IMR-90 (cell line): ENCODE measurements at regions not wholly inside any gene's neighbourhood (a gene's known extent, or its start where the extent isn't known, plus 50 kb on each side); places are given as distances from the start of the nearest gene placed in this dataset.

ENCODE experiments used
- ATAC-seq: fragments of 200-7000 bp; cut with Tn5 transposase; 2 replicates; pipeline ENCODE4 v1.9.1; 2020; ENCODE audit warnings: low read depth, mild to moderate bottlenecking, moderate library complexity
- BruUV-seq: library from RNA; stranded (reverse); fragments of 400-500 nt; replicated peaks from 2 replicates; lab custom pipeline; 2021; lab: Mats Ljungman, UMichigan
- CTCF ChIA-PET: fragments of 300-600 bp; formaldehyde crosslinking; extraction: SDS; loops from one replicate; lab custom pipeline; 2021; ENCODE audit warnings: antibody characterized with exemption; lab: Yijun Ruan, JAX
- POLR2A ChIA-PET: fragments of 300-600 bp; sonication (Branson Sonifier 250); formaldehyde crosslinking; loops from one replicate; lab custom pipeline; 2022; ENCODE audit warnings: antibody characterized with exemption; ENCODE audit not compliant: unreplicated experiment; lab: Charles Lee
- DNase-seq: peaks from one replicate; pipeline ENCODE4 v3.0.0; 2013
- H2AFZ ChIP-seq: replicated peaks from 2 replicates; pipeline ENCODE3; 2013; ENCODE audit warnings: low read length, mild to moderate bottlenecking; ENCODE audit not compliant: poor library complexity
- H2AK5ac ChIP-seq: 2 replicates; pipeline ENCODE4 v1.6.1; 2013; ENCODE audit warnings: low read depth, low read length, inconsistent platforms
- H2AK9ac ChIP-seq: replicated peaks from 2 replicates; pipeline ENCODE3; 2013; ENCODE audit warnings: mild to moderate bottlenecking, low read depth, low read length, moderate library complexity; ENCODE audit not compliant: poor library complexity
- H2BK120ac ChIP-seq: 2 replicates; pipeline ENCODE4 v1.6.1; 2013; ENCODE audit warnings: low read depth, low read length, inconsistent platforms
- H2BK15ac ChIP-seq: 3 replicates; pipeline ENCODE4 v1.6.1; 2013; ENCODE audit warnings: low read depth, low read length, inconsistent platforms
- H2BK20ac ChIP-seq: 2 replicates; pipeline ENCODE4 v1.6.1; 2013; ENCODE audit warnings: low read depth, mild to moderate bottlenecking, inconsistent platforms, low read length, moderate library complexity
- H2BK5ac ChIP-seq: 2 replicates; pipeline ENCODE4 v1.6.1; 2013; ENCODE audit warnings: mild to moderate bottlenecking, low read depth, low read length, inconsistent platforms; ENCODE audit not compliant: poor library complexity, severe bottlenecking
- H3K14ac ChIP-seq: replicated peaks from 2 replicates; pipeline ENCODE4 v1.6.1; 2013; ENCODE audit warnings: low read depth, low read length, inconsistent platforms
- H3K18ac ChIP-seq: 2 replicates; pipeline ENCODE4 v1.6.1; 2013; ENCODE audit warnings: low read depth, low read length, control low read depth
- H3K23ac ChIP-seq: 2 replicates; pipeline ENCODE4 v1.6.1; 2013; ENCODE audit warnings: low read depth, low read length, inconsistent platforms
- H3K27ac ChIP-seq: 2 replicates; pipeline ENCODE4 v1.5.1; 2013; ENCODE audit warnings: mild to moderate bottlenecking, control low read depth, low read length; ENCODE audit not compliant: insufficient read depth
- H3K27me3 ChIP-seq: 2 replicates; pipeline ENCODE4 v1.6.1; 2013; ENCODE audit warnings: low read length; ENCODE audit not compliant: control insufficient read depth, insufficient read depth
- H3K36me3 ChIP-seq: 2 replicates; pipeline ENCODE4 v1.6.1; 2013; ENCODE audit warnings: low read length, mixed read lengths; ENCODE audit not compliant: control insufficient read depth, insufficient read depth
- H3K4ac ChIP-seq: 2 replicates; pipeline ENCODE4 v1.6.1; 2013; ENCODE audit warnings: low read depth, low read length, inconsistent platforms
- H3K4me1 ChIP-seq: 2 replicates; pipeline ENCODE4 v1.6.1; 2013; ENCODE audit warnings: low read length, mixed read lengths; ENCODE audit not compliant: control insufficient read depth, insufficient read depth
- H3K4me2 ChIP-seq: 2 replicates; pipeline ENCODE4 v1.6.1; 2013; ENCODE audit warnings: low read depth, mild to moderate bottlenecking, control low read depth, low read length, moderate library complexity
- H3K4me3 ChIP-seq: 2 replicates; pipeline ENCODE4 v1.5.1; 2013; ENCODE audit warnings: low read depth, mild to moderate bottlenecking, control low read depth, low read length, moderate library complexity; ENCODE audit not compliant: insufficient read depth
- H3K56ac ChIP-seq: 2 replicates; pipeline ENCODE4 v1.6.1; 2013; ENCODE audit warnings: low read length, inconsistent platforms; ENCODE audit not compliant: insufficient read depth; ENCODE audit errors: extremely low read depth
- H3K79me1 ChIP-seq, 2 experiments: 2 replicates each; pipeline ENCODE4 v1.6.1; 2013; ENCODE audit warnings: low read length in 2 of 2, inconsistent platforms in 1 of 2, low read depth in 1 of 2
- H3K9ac ChIP-seq: 2 replicates; pipeline ENCODE4 v1.6.1; 2013; ENCODE audit warnings: low read depth, low read length, control low read depth
- H3K9me1 ChIP-seq: 2 replicates; pipeline ENCODE4 v1.6.1; 2013; ENCODE audit warnings: low read length, inconsistent platforms; ENCODE audit not compliant: insufficient read depth
- H3K9me3 ChIP-seq: 2 replicates; pipeline ENCODE4 v1.6.1; 2013; ENCODE audit warnings: low read length; ENCODE audit not compliant: control insufficient read depth, insufficient read depth
- H4K20me1 ChIP-seq: 2 replicates; pipeline ENCODE4 v1.6.1; 2013; ENCODE audit warnings: low read length, inconsistent platforms; ENCODE audit not compliant: insufficient read depth
- H4K5ac ChIP-seq: 2 replicates; pipeline ENCODE4 v1.6.1; 2013; ENCODE audit warnings: mild to moderate bottlenecking, low read depth, low read length, control low read depth
- H4K8ac ChIP-seq, 2 experiments: 2 replicates each; pipeline ENCODE4 v1.6.1; 2013; ENCODE audit warnings: low read depth in 2 of 2, low read length in 2 of 2, control low read depth in 1 of 2, inconsistent platforms in 1 of 2
- H4K91ac ChIP-seq: 2 replicates; pipeline ENCODE4 v1.6.1; 2013; ENCODE audit warnings: low read depth, low read length, inconsistent platforms; ENCODE audit not compliant: insufficient read depth
- BHLHE40 ChIP-seq: fragments of 150-350 bp; IDR thresholded peaks from 2 replicates; pipeline ENCODE4 v1.6.1; 2016; ENCODE audit warnings: mild to moderate bottlenecking, low read depth, low read length
- NFE2L2 ChIP-seq: fragments of 150-350 bp; IDR thresholded peaks from 2 replicates; pipeline ENCODE4 v1.6.1; 2016; ENCODE audit warnings: low read depth, mild to moderate bottlenecking, low read length
- RAD21 ChIP-seq: IDR thresholded peaks from 2 replicates; pipeline ENCODE4 v1.6.1; 2012; ENCODE audit warnings: low read length, improper control_type of control experiment
- RFX5 ChIP-seq: IDR thresholded peaks from 2 replicates; pipeline ENCODE4 v1.8.0; 2012; ENCODE audit warnings: low read depth, mild to moderate bottlenecking, low read length, moderate library complexity
- WGBS, 2 experiments: methylation state at CpG; one replicate each; pipeline versions ENCODE4 v1.1.5 to v1.1.7; 2013; ENCODE audit warnings: missing lambda C conversion rate in 2 of 2; ENCODE audit not compliant: insufficient read length in 1 of 2; ENCODE audit errors: extremely low coverage in 2 of 2; 5-methylcytosine and 5-hydroxymethylcytosine counted together
- dilution Hi-C: fragments of 300-500 bp; cut with HindIII; formaldehyde crosslinking; loops from one replicate; pipeline ENCODE4 v1.14.3; 2018; ENCODE audit warnings: low sequenced_read_pairs; ENCODE audit not compliant: unreplicated experiment
- in situ Hi-C: fragments of 300-500 bp; cut with MboI; formaldehyde crosslinking; loops from 3 replicates; pipeline ENCODE4 v1.14.3; 2019; ENCODE audit warnings: low sequenced_read_pairs, inconsistent platforms, mixed read lengths
- intact Hi-C: fragments of 100-400 bp; cut with micrococcal nuclease; formaldehyde crosslinking; loops from 2 replicates; pipeline ENCODE4 v1.10.0; 2022

DNA sequence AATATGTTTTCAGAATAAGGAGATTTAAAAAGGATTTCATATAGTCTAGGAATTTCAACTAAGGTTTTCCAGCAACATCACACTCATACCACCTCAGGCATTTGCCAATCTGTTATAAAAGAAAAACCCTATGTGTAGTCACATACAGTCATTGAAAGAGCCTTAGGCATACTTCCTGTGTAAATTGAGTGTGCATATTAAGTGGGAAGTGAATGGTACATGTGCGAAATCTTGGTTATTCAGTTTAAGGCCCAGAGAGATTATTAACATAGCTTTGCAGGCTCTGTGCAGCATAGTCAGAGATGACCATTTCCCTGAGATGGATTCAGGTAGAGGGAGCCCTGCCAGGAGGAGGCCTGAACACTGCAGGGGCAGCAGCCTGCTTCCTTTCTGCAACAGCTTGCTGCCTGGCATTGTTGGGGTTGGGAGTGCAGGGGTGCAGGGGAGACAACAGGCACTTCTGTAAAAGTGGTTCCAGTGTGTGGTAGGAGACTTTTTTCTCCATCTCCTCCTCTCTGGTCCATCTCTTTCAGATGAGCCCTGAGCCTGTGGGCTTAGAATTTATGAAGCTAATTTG is 100.1 kb upstream of the OSR1 start:
- intact Hi-C loops: no loop called here
- Histone ChIP-seq H3K4me3 (no peak overlapping the region), H3K27me3 (peaks cover 9% of the 10 kb centered on the region), H3K9ac (no peak overlapping the region), H3K79me1 (no peaks in the 10 kb centered on the region), H2BK120ac (no peak overlapping the region), H2AFZ (no peak overlapping the region), H4K20me1 (no peaks in the 10 kb centered on the region), H2AK9ac (no peak overlapping the region), H3K23ac (no peak overlapping the region), H2AK5ac (no peak overlapping the region), H3K9me1 (no peaks in the 10 kb centered on the region), H3K56ac (no peak overlapping the region), H2BK20ac (no peak overlapping the region), H4K8ac (no peak overlapping the region), H2BK15ac (no peak overlapping the region), H3K36me3 (no peaks in the 10 kb centered on the region), H3K18ac (no peak overlapping the region), H3K14ac (no peak overlapping the region), H3K9me3 (peaks cover 2% of the 10 kb centered on the region; the same call in 1 of the 2 replicates), H3K4ac (no peak overlapping the region), H4K5ac (no peak overlapping the region), H2BK5ac (no peak overlapping the region), H3K27ac (no peak overlapping the region), H3K4me1 (no peaks in the 10 kb centered on the region), H3K4me2 (no peak overlapping the region), H4K91ac (no peak overlapping the region)
- in situ Hi-C loops: no loop called here
- ChIA-PET CTCF (interaction anchor here (0.8 kb wide), 1 partner anchor 8 kb away, joined by 5 read pairs; no protein-coding TSS in a partner anchor), POLR2A (no interaction called here)
- no peak for DNase-seq
- dilution Hi-C loops: no loop called here
- ATAC-seq: no peak
- TF ChIP-seq RAD21 (no peak), BHLHE40 (no peak), NFE2L2 (no peak), RFX5 (no peak)
- BruUV-seq: no TSS peak
- no CpG with 5 or more reads among the region's 1 CpG for WGBS, 2 experiments
